ENCODE measurements at regions not wholly inside any gene's neighbourhood (a gene's known extent, or its start where the extent isn't known, plus 50 kb on each side); places are given as distances from the start of the nearest gene placed in this dataset.

- H3K9ac ChIP-seq (ENCODE audit: insufficient read depth, low read length, poor library complexity, severe bottlenecking) = no peak overlapping the region
- Mint-ChIP-seq H3K27ac (no peak overlapping the region), H3K27me3 (ENCODE audit: low read depth in 3 of 3) (peaks cover 7 to 10% (median 7%) of the 10 kb centered on the region in 3 donors), H3K4me3 (no peak overlapping the region), H3K36me3 (no peaks in the 10 kb centered on the region), H3K9me3 (peaks cover 0 to 2% (median 0%) of the 10 kb centered on the region in 7 donors), H3K4me1 (no peaks in the 10 kb centered on the region)
- no peaks in the 10 kb centered on the region for H3K79me2 ChIP-seq (ENCODE audit: insufficient read depth, low read length)
- H3K9me3 ChIP-seq (replicated peaks in 1 of 2; ENCODE audit: control insufficient read depth in 1 of 2, insufficient read depth in 1 of 2, low read length in 2 of 2) = no peaks in the 10 kb centered on the region
- DNase-seq = no peak
- 82% methylated on average over 2 of the region's 2 CpGs for WGBS (ENCODE audit: insufficient coverage)
- H3K4me1 ChIP-seq (ENCODE audit: control insufficient read depth in 1 of 2, insufficient read depth in 2 of 2, low read length in 2 of 2) = no peaks in the 10 kb centered on the region
- no peaks in the 10 kb centered on the region for H3K36me3 ChIP-seq (replicated peaks in 1 of 2; ENCODE audit: control insufficient read depth in 1 of 2, insufficient read depth in 2 of 2, low read length in 2 of 2)
- intact Hi-C loops (cut with micrococcal nuclease) = no loop called here
- no peaks in the 10 kb centered on the region for H4K20me1 ChIP-seq (ENCODE audit: insufficient read depth, low read length)
- H3K27me3 ChIP-seq (ENCODE audit: control insufficient read depth in 2 of 2, insufficient read depth in 2 of 2, low read length in 2 of 2) = peaks cover 2% of the 10 kb centered on the region in 2 donors
- no peak overlapping the region for H3K4me2 ChIP-seq (replicated peaks; ENCODE audit: extremely low read depth, low read length, poor library complexity, severe bottlenecking)
- H2AFZ ChIP-seq (ENCODE audit: insufficient read depth, low read depth, low read length, poor library complexity, severe bottlenecking) = no peak overlapping the region
- no peak overlapping the region for H3K4me3 ChIP-seq (replicated peaks in 1 of 3; ENCODE audit: low read depth in 2 of 3, low read length in 3 of 3)
- no peak overlapping the region for H3K27ac ChIP-seq (ENCODE audit: low read depth in 1 of 2, low read length in 2 of 2)
- TF ChIP-seq, protein P1, sequence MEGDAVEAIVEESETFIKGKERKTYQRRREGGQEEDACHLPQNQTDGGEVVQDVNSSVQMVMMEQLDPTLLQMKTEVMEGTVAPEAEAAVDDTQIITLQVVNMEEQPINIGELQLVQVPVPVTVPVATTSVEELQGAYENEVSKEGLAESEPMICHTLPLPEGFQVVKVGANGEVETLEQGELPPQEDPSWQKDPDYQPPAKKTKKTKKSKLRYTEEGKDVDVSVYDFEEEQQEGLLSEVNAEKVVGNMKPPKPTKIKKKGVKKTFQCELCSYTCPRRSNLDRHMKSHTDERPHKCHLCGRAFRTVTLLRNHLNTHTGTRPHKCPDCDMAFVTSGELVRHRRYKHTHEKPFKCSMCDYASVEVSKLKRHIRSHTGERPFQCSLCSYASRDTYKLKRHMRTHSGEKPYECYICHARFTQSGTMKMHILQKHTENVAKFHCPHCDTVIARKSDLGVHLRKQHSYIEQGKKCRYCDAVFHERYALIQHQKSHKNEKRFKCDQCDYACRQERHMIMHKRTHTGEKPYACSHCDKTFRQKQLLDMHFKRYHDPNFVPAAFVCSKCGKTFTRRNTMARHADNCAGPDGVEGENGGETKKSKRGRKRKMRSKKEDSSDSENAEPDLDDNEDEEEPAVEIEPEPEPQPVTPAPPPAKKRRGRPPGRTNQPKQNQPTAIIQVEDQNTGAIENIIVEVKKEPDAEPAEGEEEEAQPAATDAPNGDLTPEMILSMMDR (IDR thresholded peaks at IDR 0.05) = no peak
Measured at GRCh38 chr4:151573474-151573873, 164.5 kb downstream of the FHIP1A start.

DNA sequence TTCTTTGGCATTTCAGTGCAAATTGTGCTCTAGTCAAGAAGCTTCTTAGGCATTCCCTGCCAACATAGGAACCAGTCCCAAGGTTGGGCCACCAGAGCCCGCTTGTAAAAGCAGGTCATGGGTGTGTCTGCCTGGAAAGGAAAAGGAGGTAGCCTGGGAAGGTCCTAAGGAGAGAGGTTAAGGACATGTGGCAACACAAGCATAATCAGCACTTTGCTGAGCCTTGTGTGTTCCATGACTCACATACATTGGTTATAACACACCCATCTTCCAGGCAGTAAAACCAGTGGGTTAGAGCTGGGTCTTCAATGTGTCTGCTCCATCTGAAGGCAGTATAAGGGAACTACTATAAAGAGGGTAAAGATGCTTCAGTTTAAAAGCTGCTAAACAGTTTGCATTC is 165.0 kb downstream of the FHIP1A start:
- TF ChIP-seq, protein P1 (IDR thresholded peaks at IDR 0.05) = no peak
- 100% methylated on average over 1 of the region's 1 CpG for WGBS (ENCODE audit: insufficient coverage)
- H4K20me1 ChIP-seq (ENCODE audit: insufficient read depth, low read length) = no peaks in the 10 kb centered on the region
- peaks cover 6 to 7% (median 6%) of the 10 kb centered on the region in 3 donors for H3K27me3 Mint-ChIP-seq (ENCODE audit: low read depth in 3 of 3)
- no peaks in the 10 kb centered on the region for H3K36me3 ChIP-seq (replicated peaks in 1 of 2; ENCODE audit: control insufficient read depth in 1 of 2, insufficient read depth in 2 of 2, low read length in 2 of 2)
- H3K27me3 ChIP-seq (ENCODE audit: control insufficient read depth in 2 of 2, insufficient read depth in 2 of 2, low read length in 2 of 2) = peaks cover 2% of the 10 kb centered on the region in 2 donors
- H3K4me3 Mint-ChIP-seq = no peak overlapping the region
- no peaks in the 10 kb centered on the region for H3K4me1 ChIP-seq (ENCODE audit: control insufficient read depth in 1 of 2, insufficient read depth in 2 of 2, low read length in 2 of 2)
- DNase-seq = no peak
- peaks cover 0 to 2% (median 0%) of the 10 kb centered on the region in 7 donors for H3K9me3 Mint-ChIP-seq
- H3K79me2 ChIP-seq (ENCODE audit: insufficient read depth, low read length) = no peaks in the 10 kb centered on the region
- no peak overlapping the region for H3K27ac ChIP-seq (ENCODE audit: low read depth in 1 of 2, low read length in 2 of 2)
- H3K27ac Mint-ChIP-seq = no peak overlapping the region
- intact Hi-C loops (cut with micrococcal nuclease) = no loop called here
- H3K4me3 ChIP-seq (replicated peaks in 1 of 3; ENCODE audit: low read depth in 2 of 3, low read length in 3 of 3) = no peak overlapping the region
- no peak overlapping the region for H3K4me2 ChIP-seq (replicated peaks; ENCODE audit: extremely low read depth, low read length, poor library complexity, severe bottlenecking)
- no peaks in the 10 kb centered on the region for H3K36me3 Mint-ChIP-seq
- no peak overlapping the region for H3K9ac ChIP-seq (ENCODE audit: insufficient read depth, low read length, poor library complexity, severe bottlenecking)
- H3K4me1 Mint-ChIP-seq = no peaks in the 10 kb centered on the region
- H3K9me3 ChIP-seq (replicated peaks in 1 of 2; ENCODE audit: control insufficient read depth in 1 of 2, insufficient read depth in 1 of 2, low read length in 2 of 2) = no peaks in the 10 kb centered on the region
- H2AFZ ChIP-seq (ENCODE audit: insufficient read depth, low read depth, low read length, poor library complexity, severe bottlenecking) = no peak overlapping the region

Measured in CD14-positive monocyte (primary cell).